Stomach (tissue), 8 donors: ENCODE measurements at regions not wholly inside any gene's neighbourhood (a gene's known extent, or its start where the extent isn't known, plus 50 kb on each side); places are given as distances from the start of the nearest gene placed in this dataset.

Experiments
- DNase-seq, 2 donors: peaks; one replicate each; pipeline versions ENCODE4 v3.0.0 to v3.0.0-alpha.2; 2013 to 2019
- H3K27ac ChIP-seq, 5 donors: fragments of 200-600 bp in 4 of 5; sonication (generic) in 4 of 5; one replicate each; pipeline ENCODE4 v1.5.1; 2013 to 2019; ENCODE audit warnings: mild to moderate bottlenecking in 1 of 5, moderate library complexity in 1 of 5
- H3K27me3 ChIP-seq, 3 donors: fragments of 200-600 bp; sonication (generic); one replicate each; pipeline ENCODE4 v1.5.1; 2017 to 2019; ENCODE audit warnings: mixed run types in 1 of 3
- H3K36me3 ChIP-seq, 4 donors: fragments of 200-600 bp; sonication (generic); 1 replicate in 3 of 4; 2 replicates in 1 of 4; pipeline ENCODE4 v1.5.1; 2016 to 2019
- H3K4me1 ChIP-seq, 4 donors: fragments of 200-600 bp; sonication (generic); one replicate each; pipeline ENCODE4 v1.5.1; 2016 to 2019
- H3K4me3 ChIP-seq, 4 donors: fragments of 200-600 bp; sonication (generic) in 3 of 4; one replicate each; pipeline ENCODE4 v1.5.1; 2016 to 2019; ENCODE audit warnings: mild to moderate bottlenecking in 1 of 4
- H3K9me3 ChIP-seq, 4 donors: fragments of 200-600 bp; sonication (generic); one replicate each; pipeline ENCODE4 v1.5.1; 2016 to 2019
- CTCF ChIP-seq, 7 experiments: fragments of 450-650 bp in 4 of 7; fragments of 200-600 bp in 3 of 7; sonication (generic) in 3 of 7; IDR thresholded peaks; one replicate each; pipeline ENCODE4 v1.5.1; 2016 to 2019; ENCODE audit warnings: antibody characterized with exemption in 7 of 7, control low read depth in 2 of 7, mild to moderate bottlenecking in 1 of 7
- EP300 ChIP-seq: sonication (generic); formaldehyde crosslinking; IDR thresholded peaks from one replicate; pipeline ENCODE4 v1.6.1; 2017; ENCODE audit warnings: antibody characterized with exemption
- POLR2A ChIP-seq, 4 donors: fragments of 450-650 bp; IDR thresholded peaks; one replicate each; pipeline ENCODE4 v1.6.1; 2016; ENCODE audit warnings: antibody characterized with exemption in 4 of 4, control low read depth in 2 of 4, mild to moderate bottlenecking in 1 of 4, moderate library complexity in 1 of 4
- POLR2AphosphoS5 ChIP-seq, 3 donors: sonication (generic); formaldehyde crosslinking; IDR thresholded peaks; one replicate each; pipeline ENCODE4 v1.6.1; 2016; ENCODE audit warnings: antibody characterized with exemption in 3 of 3
- WGBS, 5 donors: extraction: QIAGEN DNeasy Blood & Tissue Kit in 3 of 5; methylation state at CpG; one replicate each; pipeline versions ENCODE4 v1.1.5 to v1.1.7; 2013 to 2018; 5-methylcytosine and 5-hydroxymethylcytosine counted together
- intact Hi-C: fragments of 100-400 bp; cut with DNase I; formaldehyde crosslinking; loops from one replicate; pipeline ENCODE4 v1.15.1; 2023; ENCODE audit warnings: low total_unique reads
- donor health status: healthy with polysubstance abuse.
- donor health status: Bipolar disorder and iron deficiency.
- donor health status: healthy.

GRCh38 chr21:38744861-38745260 is 60.9 kb upstream of the ETS2 start:
- WGBS, 5 donors, result 83 to 92% (median 89%) methylated on average over 2 of the region's 2 CpGs
- Histone ChIP-seq H3K27ac (no peak overlapping the region), H3K4me3 (no peak overlapping the region), H3K4me1 (no peaks in the 10 kb centered on the region), H3K36me3 (no peaks in the 10 kb centered on the region), H3K9me3 (no peaks in the 10 kb centered on the region), H3K27me3 (no peaks in the 10 kb centered on the region)
- intact Hi-C loops, result no loop called here
- DNase-seq, result no peak
- TF ChIP-seq POLR2AphosphoS5 (IDR thresholded peaks at IDR 0.05), result no peak

DNA sequence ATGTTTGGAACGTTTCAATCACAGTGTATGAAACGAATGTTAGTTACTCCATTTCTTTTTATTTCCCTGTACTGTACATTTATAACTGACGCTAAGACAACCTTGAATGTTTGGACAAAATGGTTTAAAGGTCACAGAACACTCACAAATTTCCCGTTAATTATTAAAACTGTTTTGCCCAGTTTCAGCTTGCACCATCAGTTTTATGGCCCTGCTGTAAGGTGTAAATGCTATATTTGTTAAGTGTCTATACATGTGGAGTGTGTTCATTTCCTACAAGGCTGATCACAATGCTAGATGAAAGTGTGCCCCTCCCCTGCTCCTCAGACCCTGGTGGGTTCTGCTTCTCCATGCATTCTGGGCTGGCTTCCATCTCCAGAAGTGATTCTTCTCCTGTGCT is 57.9 kb upstream of the ETS2 start:
- Histone ChIP-seq H3K27me3 (no peaks in the 10 kb centered on the region), H3K4me3 (no peak overlapping the region), H3K4me1 (peaks cover 0 to under 1% (median 0%) of the 10 kb centered on the region in 4 donors), H3K27ac (no peak overlapping the region), H3K36me3 (no peaks in the 10 kb centered on the region), H3K9me3 (no peaks in the 10 kb centered on the region)
- intact Hi-C loops, result no loop called here
- DNase-seq, result no peak
- 24 to 55% (median 48%) methylated on average over 4 of the region's 4 CpGs for WGBS, 5 donors
- TF ChIP-seq POLR2A (IDR thresholded peaks at IDR 0.05), result no peak
- TF ChIP-seq POLR2AphosphoS5 (IDR thresholded peaks at IDR 0.05), result no peak
- TF ChIP-seq CTCF (IDR thresholded peaks at IDR 0.05), result no peak
- no peak for TF ChIP-seq EP300

- intact Hi-C loops, result no loop called here
- DNase-seq, result no peak
- TF ChIP-seq POLR2A (IDR thresholded peaks at IDR 0.05), result no peak
- no peak for TF ChIP-seq CTCF (IDR thresholded peaks at IDR 0.05)
- TF ChIP-seq EP300, result no peak
- no peak for TF ChIP-seq POLR2AphosphoS5 (IDR thresholded peaks at IDR 0.05)
Measured at GRCh38 chr21:38751379-38752050, 54.2 kb upstream of the ETS2 start.

DNA sequence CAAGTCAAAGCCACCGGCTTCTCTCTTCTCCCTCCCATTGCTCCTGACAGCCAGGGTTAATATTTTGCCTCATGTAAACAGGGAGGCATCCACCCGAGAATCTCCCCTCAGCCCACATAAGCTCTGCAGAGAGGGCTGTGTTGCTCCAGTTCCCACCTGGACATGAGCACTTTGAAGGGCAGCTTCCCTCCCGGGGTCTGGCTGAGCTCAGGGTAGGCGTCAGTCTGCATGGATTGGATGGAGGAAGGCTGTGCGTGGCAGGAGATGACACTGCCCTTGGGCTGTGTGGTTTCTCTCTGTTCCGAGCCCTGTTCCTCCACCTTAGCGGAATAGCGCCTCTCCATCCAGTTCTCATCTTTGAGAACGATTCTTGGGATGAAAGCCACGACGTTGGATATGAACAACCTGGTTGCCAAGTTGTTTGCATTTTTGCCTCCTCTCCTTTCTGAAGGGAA is 53.7 kb upstream of the ETS2 start:
- Histone ChIP-seq H3K27ac (peak overlapping the region in 2 of 5 donors; percentile 44 to 50), H3K9me3 (no peaks in the 10 kb centered on the region), H3K4me1 (peaks cover 0 to 34% (median 10%) of the 10 kb centered on the region in 4 donors), H3K27me3 (no peaks in the 10 kb centered on the region), H3K4me3 (no peak overlapping the region), H3K36me3 (no peaks in the 10 kb centered on the region)
- TF ChIP-seq POLR2A (IDR thresholded peaks at IDR 0.05) (no peak), CTCF (IDR thresholded peaks at IDR 0.05) (no peak), POLR2AphosphoS5 (IDR thresholded peaks at IDR 0.05) (no peak), EP300 (no peak)
- intact Hi-C loops, result no loop called here
- 74 to 85% (median 82%) methylated on average over 8 to 11 of the region's 11 CpGs for WGBS, 5 donors
- no peak for DNase-seq

More at GRCh38 chr21:38751379-38752050, 54.2 kb upstream of the ETS2 start:
- no peaks in the 10 kb centered on the region for H3K36me3 ChIP-seq
- peaks cover 0 to 33% (median 10%) of the 10 kb centered on the region in 4 donors for H3K4me1 ChIP-seq
- WGBS, 5 donors, result 76 to 88% (median 78%) methylated on average over 27 of the region's 27 CpGs
- no peaks in the 10 kb centered on the region for H3K27me3 ChIP-seq
- H3K4me3 ChIP-seq, result no peak overlapping the region
- no peaks in the 10 kb centered on the region for H3K9me3 ChIP-seq
- peak overlapping the region in 2 of 5 donors; percentile 9 to 44 for H3K27ac ChIP-seq

DNA sequence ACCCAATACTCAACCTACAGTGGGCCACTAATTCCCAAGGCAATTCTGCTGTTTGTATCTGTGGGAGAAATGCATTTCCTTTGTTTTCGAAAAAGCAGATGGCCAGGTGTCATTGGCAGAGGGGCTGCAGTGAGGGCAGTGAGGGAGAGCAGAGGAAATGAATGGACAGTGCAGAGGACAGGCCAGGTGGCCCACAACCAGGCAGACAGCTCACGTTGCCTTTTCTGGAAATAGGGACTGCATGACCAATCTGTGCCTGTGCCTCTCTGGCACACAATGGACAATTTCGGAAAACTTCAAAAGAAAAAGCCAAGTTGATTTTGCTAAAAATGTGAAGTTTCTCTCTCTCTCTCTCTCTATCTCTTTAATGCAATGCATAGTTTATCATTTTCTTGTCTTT is 52.6 kb upstream of the ETS2 start:
- H3K36me3 ChIP-seq, result no peaks in the 10 kb centered on the region
- H3K27ac ChIP-seq, result peak overlapping the region in 2 of 5 donors; percentile 36 to 50
- H3K4me3 ChIP-seq, result no peak overlapping the region
- no peaks in the 10 kb centered on the region for H3K9me3 ChIP-seq
- H3K4me1 ChIP-seq, result peaks cover 0 to 40% (median 11%) of the 10 kb centered on the region in 4 donors
- intact Hi-C loops, result no loop called here
- DNase-seq, result no peak
- no peaks in the 10 kb centered on the region for H3K27me3 ChIP-seq
- TF ChIP-seq CTCF (IDR thresholded peaks at IDR 0.05) (no peak), EP300 (no peak), POLR2A (IDR thresholded peaks at IDR 0.05) (no peak), POLR2AphosphoS5 (IDR thresholded peaks at IDR 0.05) (no peak)
- 69 to 90% (median 83%) methylated on average over 3 of the region's 3 CpGs for WGBS, 5 donors
